Endothelial cell of umbilical vein (primary cell): ENCODE measurements at regions not wholly inside any gene's neighbourhood (a gene's known extent, or its start where the extent isn't known, plus 50 kb on each side); places are given as distances from the start of the nearest gene placed in this dataset.

Experiments used
- BruUV-seq: library from RNA; stranded (reverse); fragments of 400-500 nt; replicated peaks from 2 replicates; lab custom pipeline; 2021; lab: Mats Ljungman, UMichigan
- CTCF ChIA-PET: fragments of 300-600, 350-600 bp; sonication (Branson Sonifier 250); formaldehyde crosslinking; loops from one replicate; lab custom pipeline; 2021; ENCODE audit warnings: antibody characterized with exemption, inconsistent platforms; lab: Charles Lee
- POLR2A ChIA-PET: fragments of 300-600, 350-600 bp; sonication (Branson Sonifier 250); formaldehyde crosslinking; loops from one replicate; lab custom pipeline; 2021; ENCODE audit warnings: antibody characterized with exemption, inconsistent platforms; lab: Charles Lee
- DNase-seq: peaks from one replicate; pipeline ENCODE4 v3.0.0-alpha.2; 2011; ENCODE audit warnings: low read depth, low spot score
- FAIRE-seq: peaks from 2 replicates; lab custom pipeline; 2011; peaks lifted over from hg19 to GRCh38; lab: Jason Lieb, UNC
- H2AFZ ChIP-seq: 2 replicates; pipeline ENCODE4 v1.6.0; 2012; ENCODE audit warnings: low read depth, low read length, control low read depth, inconsistent platforms
- H3K27ac ChIP-seq: 2 replicates; pipeline ENCODE4 v1.5.1; 2011; ENCODE audit warnings: low read depth, mild to moderate bottlenecking, control low read depth, low read length, moderate library complexity; ENCODE audit not compliant: insufficient read depth
- H3K27me3 ChIP-seq, 2 experiments: 2 replicates each; pipeline versions ENCODE4 v1.6.0 to v1.6.1; 2011; ENCODE audit warnings: low read length in 2 of 2, mixed read lengths in 1 of 2; ENCODE audit not compliant: control insufficient read depth in 2 of 2, insufficient read depth in 2 of 2
- H3K36me3 ChIP-seq, 2 experiments: 2 replicates in 1 of 2; 3 replicates in 1 of 2; pipeline ENCODE4 v1.5.1; 2011; ENCODE audit warnings: low read length in 2 of 2, mild to moderate bottlenecking in 1 of 2, moderate library complexity in 1 of 2; ENCODE audit not compliant: control insufficient read depth in 2 of 2, insufficient read depth in 2 of 2; ENCODE audit errors: extremely low read depth in 1 of 2
- H3K4me1 ChIP-seq: 3 replicates; pipeline ENCODE4 v1.5.1; 2011; ENCODE audit warnings: mild to moderate bottlenecking, low read length; ENCODE audit not compliant: control insufficient read depth, insufficient read depth; ENCODE audit errors: extremely low read depth
- H3K4me2 ChIP-seq: 2 replicates; pipeline ENCODE4 v1.6.1; 2011; ENCODE audit warnings: low read length, control low read depth, mixed read lengths; ENCODE audit not compliant: insufficient read depth
- H3K4me3 ChIP-seq, 3 experiments: fragments of 200-600 bp in 1 of 3; sonication (generic), shearing (Covaris generic) in 1 of 3; replicated peaks in 1 of 3; 2 replicates each; pipeline ENCODE4 v1.5.1; 2011 to 2016; ENCODE audit warnings: control low read depth in 3 of 3, low read length in 3 of 3, mild to moderate bottlenecking in 2 of 3, inconsistent platforms in 1 of 3, low read depth in 1 of 3, moderate library complexity in 1 of 3; ENCODE audit not compliant: insufficient read depth in 1 of 3
- H3K79me2 ChIP-seq: 2 replicates; pipeline ENCODE4 v1.6.0; 2012; ENCODE audit warnings: low read length, inconsistent platforms; ENCODE audit not compliant: control insufficient read depth, insufficient read depth
- H3K9ac ChIP-seq: replicated peaks from 2 replicates; pipeline ENCODE3; 2011; ENCODE audit warnings: low read length, control low read depth; ENCODE audit not compliant: insufficient read depth; ENCODE audit errors: extremely low read depth
- H3K9me1 ChIP-seq: replicated peaks from 3 replicates; pipeline ENCODE4 v1.6.0; 2011; ENCODE audit warnings: mild to moderate bottlenecking, low read length; ENCODE audit not compliant: control insufficient read depth, insufficient read depth; ENCODE audit errors: extremely low read depth
- H3K9me3 ChIP-seq: replicated peaks from 2 replicates; pipeline ENCODE4 v1.5.1; 2012; ENCODE audit warnings: low read length, inconsistent platforms; ENCODE audit not compliant: control insufficient read depth, insufficient read depth
- H4K20me1 ChIP-seq: replicated peaks from 2 replicates; pipeline ENCODE3; 2011; ENCODE audit warnings: mild to moderate bottlenecking, low read length; ENCODE audit not compliant: control insufficient read depth, insufficient read depth; ENCODE audit errors: extremely low read depth
- EZH2 ChIP-seq: IDR thresholded peaks from 2 replicates; pipeline ENCODE4 v1.6.1; 2012; ENCODE audit warnings: borderline replicate concordance, low read depth, mild to moderate bottlenecking, moderate library complexity, low read length, inconsistent platforms; ENCODE audit not compliant: severe bottlenecking
- FOS ChIP-seq: IDR thresholded peaks from 2 replicates; pipeline ENCODE4 v1.6.1; 2011; ENCODE audit warnings: mild to moderate bottlenecking, low read length, moderate library complexity, borderline replicate concordance; ENCODE audit not compliant: insufficient read depth
- GATA2 ChIP-seq: IDR thresholded peaks from 2 replicates; pipeline ENCODE4 v1.7.0; 2011; ENCODE audit warnings: low read depth, mild to moderate bottlenecking, moderate library complexity, mixed read lengths, low read length; ENCODE audit not compliant: insufficient read length, insufficient read depth
- JUN ChIP-seq: IDR thresholded peaks from 2 replicates; pipeline ENCODE4 v1.6.1; 2011; ENCODE audit warnings: borderline replicate concordance, low read depth; ENCODE audit not compliant: insufficient read length, insufficient read depth
- MYC ChIP-seq: IDR thresholded peaks from one replicate; pipeline ENCODE4 v1.6.1; 2011; ENCODE audit warnings: mild to moderate bottlenecking, low read depth, low read length
- POLR2A ChIP-seq: IDR thresholded peaks from 2 replicates; pipeline ENCODE4 v1.6.1; 2012; ENCODE audit warnings: low read depth, mild to moderate bottlenecking, control low read depth, low read length
- POLR2AphosphoS5 ChIP-seq: IDR thresholded peaks from 2 replicates; pipeline ENCODE4 v1.6.1; 2012; ENCODE audit warnings: low read depth, mild to moderate bottlenecking, control low read depth, low read length, moderate library complexity; ENCODE audit not compliant: insufficient read depth
- dilution Hi-C: fragments of 300-500 bp; cut with MboI; formaldehyde crosslinking; loops from one replicate; pipeline ENCODE4 v1.15.0; 2019; ENCODE audit warnings: low sequenced_read_pairs; ENCODE audit not compliant: extremely low pct_ligation_motif_present
- intact Hi-C: fragments of 100-400 bp; cut with micrococcal nuclease; formaldehyde crosslinking; loops from one replicate; pipeline ENCODE4 v1.10.0; 2022
- TF ChIP-seq, protein P1 (sequence below): IDR thresholded peaks from 2 replicates; pipeline ENCODE4 v1.6.1; 2011; ENCODE audit not compliant: insufficient read depth, insufficient read length
- TF ChIP-seq, protein P2 (sequence below), 2 donors: IDR thresholded peaks; 1 replicate in 1 of 2; 2 replicates in 1 of 2; pipeline ENCODE4 v1.5.1; 2011; ENCODE audit warnings: low read length in 2 of 2, mild to moderate bottlenecking in 2 of 2, moderate library complexity in 2 of 2, control low read depth in 1 of 2, inconsistent platforms in 1 of 2, low read depth in 1 of 2; ENCODE audit not compliant: insufficient read depth in 1 of 2; ENCODE audit errors: extremely low read depth in 1 of 2

DNA sequence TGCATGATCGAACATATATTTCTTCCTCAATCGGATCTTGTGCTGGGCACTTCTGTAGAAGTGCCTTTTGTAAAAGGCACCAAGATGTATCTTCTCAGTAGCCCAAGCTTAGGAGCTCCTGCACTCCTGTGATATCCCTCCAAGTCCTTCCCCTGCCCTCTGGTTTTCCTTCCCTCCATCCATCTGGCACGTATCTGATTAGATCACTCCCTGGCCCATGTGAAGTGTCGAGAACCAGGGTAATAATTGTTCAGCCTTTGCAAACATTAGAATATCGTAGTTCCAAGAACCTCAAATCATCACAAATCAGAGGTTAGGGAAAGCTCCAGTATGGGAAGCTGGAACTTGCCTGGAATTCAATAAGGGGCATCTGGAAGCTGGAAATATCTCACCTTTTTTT lies 221.1 kb upstream of the AUTS2 start:
- ChIA-PET POLR2A (no interaction called here), CTCF (no interaction called here)
- dilution Hi-C loops (no loop called here), intact Hi-C loops (no loop called here)
- no peak for DNase-seq
- Histone ChIP-seq H3K9ac (no peak overlapping the region), H3K27me3 (no peaks in the 10 kb centered on the region), H4K20me1 (no peaks in the 10 kb centered on the region), H3K4me1 (no peaks in the 10 kb centered on the region), H2AFZ (no peak overlapping the region), H3K9me1 (no peaks in the 10 kb centered on the region), H3K9me3 (peaks cover 5% of the 10 kb centered on the region), H3K27ac (no peak overlapping the region), H3K4me2 (no peak overlapping the region), H3K4me3 (no peak overlapping the region), H3K79me2 (no peaks in the 10 kb centered on the region), H3K36me3 (no peaks in the 10 kb centered on the region)
- FAIRE-seq: no peak
- no peak for TF ChIP-seq JUN
- TF ChIP-seq GATA2: no peak
- no peak for TF ChIP-seq POLR2AphosphoS5
- TF ChIP-seq, protein P1, sequence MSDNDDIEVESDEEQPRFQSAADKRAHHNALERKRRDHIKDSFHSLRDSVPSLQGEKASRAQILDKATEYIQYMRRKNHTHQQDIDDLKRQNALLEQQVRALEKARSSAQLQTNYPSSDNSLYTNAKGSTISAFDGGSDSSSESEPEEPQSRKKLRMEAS: no peak
- BruUV-seq: no TSS peak

DNA sequence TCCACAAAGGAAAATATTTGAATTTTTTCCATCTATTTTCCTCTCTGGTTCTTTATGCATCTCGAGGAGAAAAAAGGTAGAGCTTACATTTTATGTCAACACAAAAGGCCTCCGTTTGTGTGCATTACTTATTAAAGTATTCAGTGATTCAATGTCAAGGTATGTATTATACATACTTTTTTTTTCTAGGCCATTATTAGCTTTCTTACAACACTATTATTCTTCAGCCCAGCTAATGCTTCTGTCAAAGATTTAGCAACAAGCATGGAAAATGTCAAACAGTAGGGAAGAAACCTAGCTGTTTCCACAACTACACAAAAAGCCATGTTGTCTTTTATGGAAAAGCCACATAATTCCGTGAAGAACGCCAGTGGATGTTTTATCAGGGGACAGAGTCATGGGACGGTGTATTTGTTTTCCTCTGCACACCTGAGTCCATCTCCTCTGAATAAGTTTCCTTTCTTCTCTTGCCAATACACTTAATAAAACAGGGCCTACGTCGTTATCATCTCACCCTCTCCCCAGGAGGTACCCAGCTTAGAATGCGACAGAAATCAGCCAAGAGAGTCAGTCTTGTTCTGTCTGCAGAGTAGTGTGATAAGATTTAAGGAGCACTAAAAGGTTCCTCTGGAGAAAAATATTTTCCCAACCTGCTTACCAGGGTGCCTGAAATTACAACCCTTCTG lies 209.7 kb upstream of the AUTS2 start:
- intact Hi-C loops: no loop called here
- no peak overlapping the region for H2AFZ ChIP-seq
- H4K20me1 ChIP-seq: no peaks in the 10 kb centered on the region
- H3K4me1 ChIP-seq: no peaks in the 10 kb centered on the region
- no peaks in the 10 kb centered on the region for H3K9me3 ChIP-seq
- no peaks in the 10 kb centered on the region for H3K79me2 ChIP-seq
- no peaks in the 10 kb centered on the region for H3K9me1 ChIP-seq
- no peaks in the 10 kb centered on the region for H3K36me3 ChIP-seq
- no peak overlapping the region for H3K9ac ChIP-seq
- TF ChIP-seq POLR2A (no peak), GATA2 (no peak), MYC (no peak), POLR2AphosphoS5 (no peak), EZH2 (no peak), JUN (no peak), FOS (no peak)
- TF ChIP-seq, protein P2, sequence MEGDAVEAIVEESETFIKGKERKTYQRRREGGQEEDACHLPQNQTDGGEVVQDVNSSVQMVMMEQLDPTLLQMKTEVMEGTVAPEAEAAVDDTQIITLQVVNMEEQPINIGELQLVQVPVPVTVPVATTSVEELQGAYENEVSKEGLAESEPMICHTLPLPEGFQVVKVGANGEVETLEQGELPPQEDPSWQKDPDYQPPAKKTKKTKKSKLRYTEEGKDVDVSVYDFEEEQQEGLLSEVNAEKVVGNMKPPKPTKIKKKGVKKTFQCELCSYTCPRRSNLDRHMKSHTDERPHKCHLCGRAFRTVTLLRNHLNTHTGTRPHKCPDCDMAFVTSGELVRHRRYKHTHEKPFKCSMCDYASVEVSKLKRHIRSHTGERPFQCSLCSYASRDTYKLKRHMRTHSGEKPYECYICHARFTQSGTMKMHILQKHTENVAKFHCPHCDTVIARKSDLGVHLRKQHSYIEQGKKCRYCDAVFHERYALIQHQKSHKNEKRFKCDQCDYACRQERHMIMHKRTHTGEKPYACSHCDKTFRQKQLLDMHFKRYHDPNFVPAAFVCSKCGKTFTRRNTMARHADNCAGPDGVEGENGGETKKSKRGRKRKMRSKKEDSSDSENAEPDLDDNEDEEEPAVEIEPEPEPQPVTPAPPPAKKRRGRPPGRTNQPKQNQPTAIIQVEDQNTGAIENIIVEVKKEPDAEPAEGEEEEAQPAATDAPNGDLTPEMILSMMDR (IDR thresholded peaks at IDR 0.05; ENCODE audit: extremely low read depth in 1 of 2, insufficient read depth in 1 of 2, low read depth in 1 of 2, low read length in 2 of 2): no peak
- TF ChIP-seq, protein P1: no peak
- no TSS peak for BruUV-seq
- no peaks in the 10 kb centered on the region for H3K27me3 ChIP-seq
- FAIRE-seq (no peak), DNase-seq (no peak)
- H3K4me3 ChIP-seq: no peak overlapping the region
- ChIA-PET POLR2A (no interaction called here), CTCF (no interaction called here)
- dilution Hi-C loops: no loop called here
- no peak overlapping the region for H3K4me2 ChIP-seq
- H3K27ac ChIP-seq: no peak overlapping the region
